ENCODE measurements at regions not wholly inside any gene's neighbourhood (a gene's known extent, or its start where the extent isn't known, plus 50 kb on each side); places are given as distances from the start of the nearest gene placed in this dataset.
"Not testable (repeated sequence)": the region's sequence is repeated elsewhere in the genome, so short reads cannot be mapped to it uniquely, and the experiment has no call there.

DNA sequence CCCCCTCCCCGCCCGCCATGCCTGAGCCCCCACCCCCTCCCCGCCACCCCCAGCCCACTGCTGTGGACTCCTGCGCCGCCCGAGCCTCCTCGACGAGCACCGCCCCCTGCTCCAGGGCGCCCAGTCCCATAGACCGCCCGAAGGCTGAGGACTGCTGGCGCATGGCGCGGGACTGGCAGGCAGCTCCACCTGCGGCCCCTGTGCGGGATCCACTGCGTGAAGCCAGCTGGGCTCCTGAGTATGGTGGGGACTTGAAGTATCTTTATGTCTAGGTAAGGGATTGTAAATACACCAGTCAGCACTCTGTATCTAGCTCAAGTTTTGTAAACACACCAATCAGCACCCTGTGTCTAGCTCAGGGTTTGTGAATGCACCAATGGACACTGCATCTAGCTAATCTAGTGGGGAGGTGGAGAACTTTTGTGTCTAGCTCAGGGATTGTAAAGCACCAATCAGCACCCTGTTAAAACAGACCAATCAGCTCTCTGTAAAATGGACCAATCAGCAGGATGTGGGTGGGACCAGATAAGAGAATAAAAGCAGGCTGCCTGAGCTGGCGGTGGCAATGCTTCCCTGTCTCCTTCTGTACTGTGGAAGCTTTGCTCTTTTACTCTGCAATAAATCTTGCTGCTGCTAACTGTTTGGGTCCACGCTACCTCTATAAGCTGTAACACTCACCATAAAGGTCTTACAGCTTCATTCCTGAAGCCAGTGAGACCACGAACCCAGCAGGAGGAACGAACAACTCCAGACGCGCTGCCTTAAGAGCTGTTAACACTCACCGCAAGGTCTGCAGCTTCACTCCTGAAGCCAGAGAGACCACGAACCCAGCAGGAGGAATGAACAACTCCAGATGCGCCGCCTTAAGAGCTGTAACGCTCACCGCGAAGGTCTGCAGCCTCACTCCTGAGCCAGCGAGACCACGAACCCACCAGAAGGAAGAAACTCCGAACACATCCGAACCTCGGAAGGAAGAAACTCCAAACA is 66.6 kb upstream of the SLC8A3 start:
- BruUV-seq (replicated peaks); H4K20me1 ChIP-seq (ENCODE audit: insufficient read depth); DNase-seq (ENCODE audit: low read depth, low spot score); H3K9ac ChIP-seq (ENCODE audit: low read length); RAD21 ChIA-PET (ENCODE audit: low non-redundant PET in 1 of 2, low total read pairs in 2 of 2, uncharacterized antibody in 2 of 2, unreplicated experiment in 2 of 2); H2AFZ ChIP-seq (ENCODE audit: low read depth, low read length, poor library complexity, severe bottlenecking); H3K9me2 ChIP-seq (ENCODE audit: insufficient read depth); H3K27ac ChIP-seq (ENCODE audit: low read depth, low read length); H3K36me3 ChIP-seq (ENCODE audit: control insufficient read depth in 1 of 2, insufficient read depth in 2 of 2, low read length in 2 of 2); H3K27me3 ChIP-seq (ENCODE audit: insufficient read depth, low read length); POLR2A ChIA-PET; H3K4me2 ChIP-seq (ENCODE audit: low read length); H3K4me3 ChIP-seq (replicated peaks in 1 of 2; ENCODE audit: low read depth in 1 of 2, low read length in 2 of 2); H3K9me3 ChIP-seq (ENCODE audit: control insufficient read depth in 1 of 2, insufficient read depth in 1 of 2, low read depth in 1 of 2, low read length in 2 of 2); ATAC-seq; H3K4me1 ChIP-seq (ENCODE audit: control insufficient read depth in 1 of 2, insufficient read depth in 2 of 2, low read length in 2 of 2); H3K79me2 ChIP-seq (ENCODE audit: insufficient read depth, low read length): not testable (repeated sequence)
- intact Hi-C loops (cut with micrococcal nuclease): loop anchor here (2.0 kb wide), 1 partner anchor 209 kb away; no protein-coding TSS in a partner anchor
- CTCF ChIA-PET: interaction anchor here (1.2 kb wide), 1 partner anchor 168 kb away, joined by 3 read pairs; no protein-coding TSS in a partner anchor

DNA sequence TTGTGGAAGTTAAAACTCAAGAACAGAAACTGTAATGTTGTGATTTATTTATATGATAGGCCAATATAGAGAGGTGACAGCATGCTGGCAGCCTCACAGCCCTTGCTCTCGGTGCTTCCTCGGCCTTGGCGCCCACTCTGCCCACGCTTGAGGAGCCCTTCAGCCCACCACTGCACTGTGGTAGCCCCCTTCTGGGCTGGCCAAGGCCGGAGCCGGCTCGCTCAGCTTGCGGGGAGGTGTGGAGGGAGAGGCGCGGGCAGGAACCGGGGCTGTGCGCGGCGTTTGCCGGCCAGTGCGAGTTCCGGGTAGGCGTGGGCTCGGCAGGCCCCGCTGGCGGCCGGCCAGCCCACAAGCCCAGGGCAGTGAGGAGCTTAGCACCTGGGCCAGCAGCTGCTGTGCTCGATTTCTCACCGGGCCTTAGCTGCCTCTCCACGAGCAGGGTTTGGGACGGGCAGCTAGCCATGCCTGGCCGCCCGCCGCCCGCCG is 65.8 kb upstream of the SLC8A3 start:
- no TSS peak for BruUV-seq (replicated peaks)
- no peaks in the 10 kb centered on the region for H3K9me2 ChIP-seq (ENCODE audit: insufficient read depth)
- no peak overlapping the region for H3K9ac ChIP-seq (ENCODE audit: low read length)
- ATAC-seq (peak; percentile 80), DNase-seq (ENCODE audit: low read depth, low spot score) (no peak)
- H4K20me1 ChIP-seq (ENCODE audit: insufficient read depth): no peaks in the 10 kb centered on the region
- RAD21 ChIA-PET (ENCODE audit: low non-redundant PET in 1 of 2, low total read pairs in 2 of 2, uncharacterized antibody in 2 of 2, unreplicated experiment in 2 of 2): no interaction called here
- no peaks in the 10 kb centered on the region for H3K9me3 ChIP-seq (ENCODE audit: control insufficient read depth in 1 of 2, insufficient read depth in 1 of 2, low read depth in 1 of 2, low read length in 2 of 2)
- intact Hi-C loops (cut with micrococcal nuclease): no loop called here
- no peak overlapping the region for H3K27ac ChIP-seq (ENCODE audit: low read depth, low read length)
- peak overlapping the region; percentile 19 to 40; a peak in 3 of 4 replicates for H3K4me3 ChIP-seq (replicated peaks in 1 of 2; ENCODE audit: low read depth in 1 of 2, low read length in 2 of 2)
- peak overlapping the region; percentile 71 for H3K4me2 ChIP-seq (ENCODE audit: low read length)
- POLR2A ChIA-PET: no interaction called here
- H3K4me1 ChIP-seq (ENCODE audit: control insufficient read depth in 1 of 2, insufficient read depth in 2 of 2, low read length in 2 of 2): peaks cover 0 to 4% of the 10 kb centered on the region in 2 experiments; a peak in 1 of 4 replicates
- peaks cover 12% of the 10 kb centered on the region for H3K27me3 ChIP-seq (ENCODE audit: insufficient read depth, low read length)
- no peak for TF ChIP-seq FOSL1 (IDR thresholded peaks at IDR 0.05; ENCODE audit: low read depth)
- no peak for TF ChIP-seq ATF3 (IDR thresholded peaks at IDR 0.05)
- TF ChIP-seq JUND (IDR thresholded peaks at IDR 0.05): no peak
- TF ChIP-seq, protein P1, sequence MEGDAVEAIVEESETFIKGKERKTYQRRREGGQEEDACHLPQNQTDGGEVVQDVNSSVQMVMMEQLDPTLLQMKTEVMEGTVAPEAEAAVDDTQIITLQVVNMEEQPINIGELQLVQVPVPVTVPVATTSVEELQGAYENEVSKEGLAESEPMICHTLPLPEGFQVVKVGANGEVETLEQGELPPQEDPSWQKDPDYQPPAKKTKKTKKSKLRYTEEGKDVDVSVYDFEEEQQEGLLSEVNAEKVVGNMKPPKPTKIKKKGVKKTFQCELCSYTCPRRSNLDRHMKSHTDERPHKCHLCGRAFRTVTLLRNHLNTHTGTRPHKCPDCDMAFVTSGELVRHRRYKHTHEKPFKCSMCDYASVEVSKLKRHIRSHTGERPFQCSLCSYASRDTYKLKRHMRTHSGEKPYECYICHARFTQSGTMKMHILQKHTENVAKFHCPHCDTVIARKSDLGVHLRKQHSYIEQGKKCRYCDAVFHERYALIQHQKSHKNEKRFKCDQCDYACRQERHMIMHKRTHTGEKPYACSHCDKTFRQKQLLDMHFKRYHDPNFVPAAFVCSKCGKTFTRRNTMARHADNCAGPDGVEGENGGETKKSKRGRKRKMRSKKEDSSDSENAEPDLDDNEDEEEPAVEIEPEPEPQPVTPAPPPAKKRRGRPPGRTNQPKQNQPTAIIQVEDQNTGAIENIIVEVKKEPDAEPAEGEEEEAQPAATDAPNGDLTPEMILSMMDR (IDR thresholded peaks at IDR 0.05 in 2 of 3, conservative IDR thresholded peaks at IDR 0.05 in 1 of 3; ENCODE audit: borderline replicate concordance in 1 of 3, insufficient read depth in 1 of 3, low read depth in 2 of 3, low read length in 2 of 3): no peak
- no peak for TF ChIP-seq SRF (IDR thresholded peaks at IDR 0.05; ENCODE audit: low read depth)
- H2AFZ ChIP-seq (ENCODE audit: low read depth, low read length, poor library complexity, severe bottlenecking): peak overlapping the region; percentile 35
- CTCF ChIA-PET: no interaction called here
- H3K36me3 ChIP-seq (ENCODE audit: control insufficient read depth in 1 of 2, insufficient read depth in 2 of 2, low read length in 2 of 2): no peaks in the 10 kb centered on the region
- H3K79me2 ChIP-seq (ENCODE audit: insufficient read depth, low read length): no peaks in the 10 kb centered on the region

- H3K9me3 ChIP-seq (ENCODE audit: control insufficient read depth in 1 of 2, insufficient read depth in 1 of 2, low read depth in 1 of 2, low read length in 2 of 2); POLR2A ChIA-PET; H3K36me3 ChIP-seq (ENCODE audit: control insufficient read depth in 1 of 2, insufficient read depth in 2 of 2, low read length in 2 of 2); H3K79me2 ChIP-seq (ENCODE audit: insufficient read depth, low read length); H3K4me1 ChIP-seq (ENCODE audit: control insufficient read depth in 1 of 2, insufficient read depth in 2 of 2, low read length in 2 of 2); H3K27ac ChIP-seq (ENCODE audit: low read depth, low read length); H3K4me3 ChIP-seq (replicated peaks in 1 of 2; ENCODE audit: low read depth in 1 of 2, low read length in 2 of 2); H2AFZ ChIP-seq (ENCODE audit: low read depth, low read length, poor library complexity, severe bottlenecking); RAD21 ChIA-PET (ENCODE audit: low non-redundant PET in 1 of 2, low total read pairs in 2 of 2, uncharacterized antibody in 2 of 2, unreplicated experiment in 2 of 2); H4K20me1 ChIP-seq (ENCODE audit: insufficient read depth); DNase-seq (ENCODE audit: low read depth, low spot score); H3K9me2 ChIP-seq (ENCODE audit: insufficient read depth); BruUV-seq (replicated peaks); H3K4me2 ChIP-seq (ENCODE audit: low read length); H3K9ac ChIP-seq (ENCODE audit: low read length); CTCF ChIA-PET; ATAC-seq; intact Hi-C loops (cut with micrococcal nuclease): not testable (repeated sequence)
- H3K27me3 ChIP-seq (ENCODE audit: insufficient read depth, low read length): peaks cover 12% of the 10 kb centered on the region
Measured at GRCh38 chr14:70253547-70253946, 64.8 kb upstream of the SLC8A3 start.
